ENCODE measurements at regions not wholly inside any gene's neighbourhood (a gene's known extent, or its start where the extent isn't known, plus 50 kb on each side); places are given as distances from the start of the nearest gene placed in this dataset.

GRCh38 chr20:62583424-62583920, 58.8 kb upstream of the SLCO4A1 start:
- RAD21 ChIA-PET (ENCODE audit: low non-redundant PET in 1 of 2, low total read pairs in 2 of 2, uncharacterized antibody in 2 of 2, unreplicated experiment in 2 of 2) = no interaction called here
- DNase-seq (ENCODE audit: low read depth, low spot score) = no peak
- H3K4me1 ChIP-seq (ENCODE audit: control insufficient read depth in 1 of 2, insufficient read depth in 2 of 2, low read length in 2 of 2) = no peaks in the 10 kb centered on the region
- no peaks in the 10 kb centered on the region for H3K9me2 ChIP-seq (ENCODE audit: insufficient read depth)
- H3K27ac ChIP-seq (ENCODE audit: low read depth, low read length) = no peak overlapping the region
- no peaks in the 10 kb centered on the region for H3K36me3 ChIP-seq (ENCODE audit: control insufficient read depth in 1 of 2, insufficient read depth in 2 of 2, low read length in 2 of 2)
- POLR2A ChIA-PET = no interaction called here
- H4K20me1 ChIP-seq (ENCODE audit: insufficient read depth) = no peaks in the 10 kb centered on the region
- no peak for ATAC-seq
- intact Hi-C loops (cut with micrococcal nuclease) = no loop called here
- H2AFZ ChIP-seq (ENCODE audit: low read depth, low read length, poor library complexity, severe bottlenecking) = no peak overlapping the region
- H3K27me3 ChIP-seq (ENCODE audit: insufficient read depth, low read length) = peaks cover 13% of the 10 kb centered on the region; the same call in 1 of the 2 replicates
- CTCF ChIA-PET = no interaction called here
- no peaks in the 10 kb centered on the region for H3K9me3 ChIP-seq (ENCODE audit: control insufficient read depth in 1 of 2, insufficient read depth in 1 of 2, low read depth in 1 of 2, low read length in 2 of 2)
- BruUV-seq (replicated peaks) = no TSS peak
- no peak overlapping the region for H3K4me2 ChIP-seq (ENCODE audit: low read length)
- no peak overlapping the region for H3K9ac ChIP-seq (ENCODE audit: low read length)
- H3K4me3 ChIP-seq (replicated peaks in 1 of 2; ENCODE audit: low read depth in 1 of 2, low read length in 2 of 2) = no peak overlapping the region
- TF ChIP-seq ZNF274 (IDR thresholded peaks at IDR 0.05; ENCODE audit: low read depth, low read length) (no peak), POLR2A (IDR thresholded peaks at IDR 0.05; ENCODE audit: borderline replicate concordance, extremely low read depth, insufficient read depth, insufficient read length) (no peak), CTCF (IDR thresholded peaks at IDR 0.05 in 2 of 3, conservative IDR thresholded peaks at IDR 0.05 in 1 of 3; ENCODE audit: borderline replicate concordance in 1 of 3, insufficient read depth in 1 of 3, low read depth in 2 of 3, low read length in 2 of 3) (no peak), MAX (IDR thresholded peaks at IDR 0.05) (no peak), JUND (IDR thresholded peaks at IDR 0.05) (no peak), CBX3 (IDR thresholded peaks at IDR 0.05; ENCODE audit: low read depth) (no peak), TCF7L2 (IDR thresholded peaks at IDR 0.05; ENCODE audit: borderline replicate concordance, extremely low read depth, insufficient read depth, insufficient read length) (no peak), FOSL1 (IDR thresholded peaks at IDR 0.05; ENCODE audit: low read depth) (no peak), EZH2 (IDR thresholded peaks at IDR 0.05) (no peak), POLR2AphosphoS5 (IDR thresholded peaks at IDR 0.05; ENCODE audit: low read depth, low read length) (no peak), EZH2phosphoT487 (IDR thresholded peaks at IDR 0.05; ENCODE audit: borderline replicate concordance) (no peak), REST (IDR thresholded peaks at IDR 0.05; ENCODE audit: low read depth) (no peak), YY1 (IDR thresholded peaks at IDR 0.05; ENCODE audit: extremely low read depth, insufficient replicate concordance, low read depth, low read length) (no peak), ZFX (IDR thresholded peaks at IDR 0.05) (no peak), RAD21 (IDR thresholded peaks at IDR 0.05; ENCODE audit: low read depth) (no peak), SP1 (IDR thresholded peaks at IDR 0.05; ENCODE audit: low read depth) (no peak), EGR1 (IDR thresholded peaks at IDR 0.05; ENCODE audit: low read depth) (no peak), SRF (IDR thresholded peaks at IDR 0.05; ENCODE audit: low read depth) (no peak), ATF3 (IDR thresholded peaks at IDR 0.05) (no peak), SIN3A (IDR thresholded peaks at IDR 0.05; ENCODE audit: low read depth) (no peak)
- no peaks in the 10 kb centered on the region for H3K79me2 ChIP-seq (ENCODE audit: insufficient read depth, low read length)
